Epithelial cell of esophagus (primary cell): ENCODE measurements at regions not wholly inside any gene's neighbourhood (a gene's known extent, or its start where the extent isn't known, plus 50 kb on each side); places are given as distances from the start of the nearest gene placed in this dataset.

Experiments
- DNase-seq: peaks from one replicate; pipeline ENCODE4 v3.0.0; 2010; ENCODE audit warnings: low read depth
- H3K4me3 ChIP-seq: 2 replicates; pipeline ENCODE4 v1.5.1; 2011; ENCODE audit warnings: mild to moderate bottlenecking, low read length, control low read depth
- TF ChIP-seq, protein P1 (sequence below): IDR thresholded peaks from 2 replicates; pipeline ENCODE4 v1.5.1; 2011; ENCODE audit warnings: low read depth, mild to moderate bottlenecking, low read length, control low read depth, inconsistent platforms; ENCODE audit not compliant: insufficient read depth; ENCODE audit errors: missing control alignments

DNA sequence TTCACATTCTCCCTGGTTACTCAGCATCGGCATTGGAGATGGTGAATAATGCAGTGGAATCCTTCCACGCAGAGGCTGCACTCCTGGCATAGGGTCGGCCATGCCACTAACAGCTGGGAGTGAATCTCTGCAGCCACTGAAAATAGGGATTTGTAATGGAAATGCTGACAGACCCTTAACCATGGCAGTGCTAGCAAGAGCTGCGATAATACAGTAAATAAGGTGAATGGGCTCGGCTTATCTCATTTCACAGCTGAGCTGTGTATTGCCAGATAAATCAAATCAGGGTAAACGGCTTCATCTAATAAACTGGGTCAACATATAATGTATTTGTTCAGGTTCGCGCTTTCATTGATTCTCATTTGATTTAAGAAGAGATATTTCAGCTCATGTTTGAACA, 156.8 kb downstream of the SLC35B3 start:
- TF ChIP-seq, protein P1, sequence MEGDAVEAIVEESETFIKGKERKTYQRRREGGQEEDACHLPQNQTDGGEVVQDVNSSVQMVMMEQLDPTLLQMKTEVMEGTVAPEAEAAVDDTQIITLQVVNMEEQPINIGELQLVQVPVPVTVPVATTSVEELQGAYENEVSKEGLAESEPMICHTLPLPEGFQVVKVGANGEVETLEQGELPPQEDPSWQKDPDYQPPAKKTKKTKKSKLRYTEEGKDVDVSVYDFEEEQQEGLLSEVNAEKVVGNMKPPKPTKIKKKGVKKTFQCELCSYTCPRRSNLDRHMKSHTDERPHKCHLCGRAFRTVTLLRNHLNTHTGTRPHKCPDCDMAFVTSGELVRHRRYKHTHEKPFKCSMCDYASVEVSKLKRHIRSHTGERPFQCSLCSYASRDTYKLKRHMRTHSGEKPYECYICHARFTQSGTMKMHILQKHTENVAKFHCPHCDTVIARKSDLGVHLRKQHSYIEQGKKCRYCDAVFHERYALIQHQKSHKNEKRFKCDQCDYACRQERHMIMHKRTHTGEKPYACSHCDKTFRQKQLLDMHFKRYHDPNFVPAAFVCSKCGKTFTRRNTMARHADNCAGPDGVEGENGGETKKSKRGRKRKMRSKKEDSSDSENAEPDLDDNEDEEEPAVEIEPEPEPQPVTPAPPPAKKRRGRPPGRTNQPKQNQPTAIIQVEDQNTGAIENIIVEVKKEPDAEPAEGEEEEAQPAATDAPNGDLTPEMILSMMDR: no peak
- no peak for DNase-seq
- no peak overlapping the region for H3K4me3 ChIP-seq

DNA sequence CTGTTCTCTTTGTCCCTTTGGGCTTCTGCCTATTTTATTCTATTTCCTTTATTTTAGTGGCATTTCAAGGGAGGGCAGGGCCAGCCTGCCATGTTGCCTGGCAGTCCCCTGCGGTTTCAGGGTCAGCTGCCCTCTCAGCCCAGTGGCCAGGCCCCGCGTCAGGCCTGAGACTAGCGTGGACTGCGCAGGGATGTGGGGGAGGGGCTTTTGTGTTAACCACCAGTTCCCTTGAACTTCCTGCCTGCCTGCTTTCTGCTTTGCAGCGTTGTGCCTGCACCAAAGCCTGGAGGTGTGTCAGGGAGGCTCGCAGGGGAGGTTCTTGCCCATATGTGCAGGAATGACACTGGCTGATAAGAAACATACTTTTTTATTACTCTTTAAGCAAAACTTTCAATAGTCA, 157.6 kb downstream of the SLC35B3 start:
- H3K4me3 ChIP-seq: no peak overlapping the region
- TF ChIP-seq, protein P1: no peak
- DNase-seq: no peak

DNA sequence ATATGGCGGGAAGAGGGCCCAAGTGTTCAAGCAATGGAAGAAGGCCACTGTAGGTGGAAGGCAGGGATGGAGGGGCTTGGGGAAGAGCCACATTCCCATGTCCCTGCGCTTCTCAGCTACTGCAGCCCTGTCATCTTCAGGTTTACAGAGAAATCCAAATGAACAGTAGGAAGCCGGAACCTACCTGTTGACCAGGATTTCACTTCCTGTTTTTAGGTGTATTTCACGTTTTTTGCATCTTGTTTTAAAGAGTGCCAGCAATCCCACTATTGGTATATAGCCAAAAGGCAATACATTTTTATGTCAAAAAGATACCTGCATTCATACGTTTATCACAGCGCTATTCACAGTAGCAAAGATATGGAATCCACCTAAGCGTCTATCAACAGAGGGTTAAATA, 159.2 kb downstream of the SLC35B3 start:
- H3K4me3 ChIP-seq: no peak overlapping the region
- TF ChIP-seq, protein P1: no peak
- no peak for DNase-seq

DNA sequence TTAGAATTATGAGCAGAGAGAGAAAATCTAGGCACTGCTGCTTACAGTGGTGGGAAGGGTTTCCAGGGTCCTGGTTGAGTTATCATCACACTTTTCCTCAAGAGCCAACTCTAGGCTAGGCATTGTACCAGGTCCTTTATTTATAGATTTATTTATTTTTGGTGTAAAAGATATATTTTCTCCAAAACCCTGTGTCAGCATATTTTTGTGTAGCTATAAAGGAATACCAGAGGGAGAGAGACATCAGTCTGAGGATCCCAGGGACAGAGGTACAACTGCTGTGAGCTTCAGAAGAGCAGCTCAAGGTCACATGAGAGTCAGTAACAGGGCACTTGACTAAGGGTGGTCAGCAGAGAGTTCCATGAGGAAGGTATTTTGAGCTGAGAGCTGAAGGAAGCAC, 159.7 kb downstream of the SLC35B3 start:
- TF ChIP-seq, protein P1: no peak
- DNase-seq: no peak
- no peak overlapping the region for H3K4me3 ChIP-seq

DNA sequence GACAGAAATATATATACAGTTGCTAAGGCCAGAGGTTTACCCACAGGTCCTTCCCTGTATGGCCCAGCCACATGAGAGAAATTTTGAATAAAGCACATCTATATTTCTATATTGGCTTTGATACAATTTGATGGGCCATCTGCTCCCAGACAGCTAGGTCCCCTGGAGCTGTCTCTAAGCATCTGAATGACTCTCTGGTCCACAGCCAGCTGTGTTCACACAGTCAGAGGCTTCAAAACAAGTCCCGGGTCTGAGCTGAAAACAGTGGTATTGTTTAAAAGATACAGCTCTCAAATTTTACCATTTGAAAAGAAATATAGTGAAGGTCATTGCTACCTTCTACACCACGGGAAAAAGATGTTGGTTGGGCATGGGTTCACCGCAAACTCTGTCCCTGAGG, 161.1 kb downstream of the SLC35B3 start:
- TF ChIP-seq, protein P1: no peak
- H3K4me3 ChIP-seq: no peak overlapping the region
- no peak for DNase-seq

DNA sequence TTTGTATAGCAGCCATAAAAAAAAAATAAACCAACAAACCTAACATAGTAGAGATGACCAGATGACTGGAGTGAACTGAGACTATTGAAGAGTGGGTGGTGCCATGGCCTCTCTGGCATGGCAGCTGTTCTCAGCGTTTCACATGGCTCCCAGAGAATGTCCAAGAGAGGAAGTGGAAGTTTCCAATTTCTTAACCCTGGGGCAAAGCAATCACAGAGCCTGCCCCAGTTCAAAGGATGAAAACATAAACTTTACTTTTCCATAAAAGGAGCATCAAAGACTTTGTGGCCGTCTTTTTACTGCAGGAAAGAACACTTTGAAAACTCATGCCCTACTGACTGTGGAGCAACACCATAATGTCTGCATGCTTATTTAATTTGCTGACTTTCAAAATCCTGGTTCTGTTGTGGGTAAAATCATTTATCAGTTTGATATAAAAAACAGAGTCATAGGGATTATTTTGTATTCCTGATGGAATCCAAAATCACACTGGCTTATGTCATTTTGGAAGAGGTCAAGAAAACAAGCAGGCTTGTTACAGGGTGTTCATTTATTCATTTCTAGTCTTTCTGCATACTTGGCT, 165.4 kb downstream of the SLC35B3 start:
- DNase-seq: no peak
- TF ChIP-seq, protein P1: no peak
- no peak overlapping the region for H3K4me3 ChIP-seq

DNA sequence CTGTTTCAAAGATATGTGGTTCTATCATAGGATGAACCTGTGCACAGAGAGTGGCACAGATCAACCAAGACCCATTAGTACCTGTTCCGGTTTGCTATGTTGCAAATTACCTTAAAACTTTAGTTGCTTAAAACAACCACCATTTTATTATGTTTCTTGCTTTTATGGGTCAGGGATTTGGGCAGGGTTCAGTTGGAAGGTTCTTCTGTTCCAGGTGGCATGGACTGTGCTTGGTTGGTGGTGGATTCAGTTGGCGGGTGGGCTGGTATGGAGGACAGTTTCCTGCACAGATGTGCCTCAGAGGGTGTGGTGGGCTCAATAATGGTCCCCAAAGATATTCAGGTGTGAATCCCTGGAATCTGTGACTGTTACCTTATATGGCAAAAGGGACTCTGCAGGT, 166.3 kb downstream of the SLC35B3 start:
- no peak for DNase-seq
- no peak overlapping the region for H3K4me3 ChIP-seq
- TF ChIP-seq, protein P1: no peak
